Neural progenitor cell (in vitro differentiated cells): ENCODE measurements at regions not wholly inside any gene's neighbourhood (a gene's known extent, or its start where the extent isn't known, plus 50 kb on each side); places are given as distances from the start of the nearest gene placed in this dataset.

ENCODE experiments used
- DNase-seq: peaks from one replicate; pipeline ENCODE4 v3.0.0-alpha.2; 2016; ENCODE audit warnings: low spot score
- H2AFZ ChIP-seq: fragments of 200-600 bp; sonication (generic); replicated peaks from 2 replicates; pipeline ENCODE4 v1.6.1; 2016; ENCODE audit warnings: antibody characterized with exemption
- H3F3A ChIP-seq: fragments of 200-600 bp; sonication (generic); 2 replicates; pipeline ENCODE4 v1.6.1; 2016; ENCODE audit warnings: antibody characterized with exemption, low read depth
- H3K27ac ChIP-seq: fragments of 200-600 bp; sonication (generic); 2 replicates; pipeline ENCODE4 v1.5.1; 2016; ENCODE audit warnings: mild to moderate bottlenecking
- H3K27me3 ChIP-seq: fragments of 200-600 bp; sonication (generic); 2 replicates; pipeline ENCODE4 v1.6.1; 2016; ENCODE audit warnings: mild to moderate bottlenecking, moderate library complexity
- H3K36me3 ChIP-seq: fragments of 200-600 bp; sonication (generic); 2 replicates; pipeline ENCODE4 v1.5.1; 2016
- H3K4me1 ChIP-seq: fragments of 200-600 bp; sonication (generic); 2 replicates; pipeline ENCODE4 v1.6.1; 2016; ENCODE audit warnings: mixed run types
- H3K4me2 ChIP-seq: fragments of 200-600 bp; sonication (generic); 2 replicates; pipeline ENCODE4 v1.6.1; 2016
- H3K4me3 ChIP-seq: fragments of 200-600 bp; sonication (generic); 2 replicates; pipeline ENCODE4 v1.5.1; 2016
- H3K79me2 ChIP-seq: fragments of 200-600 bp; sonication (generic); 2 replicates; pipeline ENCODE4 v1.6.1; 2016; ENCODE audit warnings: low read depth
- H3K9ac ChIP-seq: fragments of 200-600 bp; sonication (generic); 2 replicates; pipeline ENCODE4 v1.6.1; 2016
- H3K9me3 ChIP-seq: fragments of 200-600 bp; sonication (generic); 2 replicates; pipeline ENCODE4 v1.5.1; 2016; ENCODE audit warnings: low read depth
- H4K20me1 ChIP-seq: fragments of 200-600 bp; sonication (generic); 2 replicates; pipeline ENCODE4 v1.6.1; 2016; ENCODE audit warnings: low read depth
- H3K27ac Mint-ChIP-seq: 3 replicates; pipeline ENCODE4 v1.8.0; 2021; ENCODE audit warnings: mixed read lengths
- H3K27me3 Mint-ChIP-seq: 2 replicates; pipeline ENCODE4 v1.8.0; 2022; ENCODE audit warnings: low read depth, mild to moderate bottlenecking, inconsistent platforms, moderate library complexity, mixed read lengths; ENCODE audit not compliant: insufficient read depth
- H3K36me3 Mint-ChIP-seq: 3 replicates; pipeline ENCODE4 v1.8.0; 2021; ENCODE audit warnings: mixed read lengths
- H3K4me1 Mint-ChIP-seq: 3 replicates; pipeline ENCODE4 v1.8.0; 2021; ENCODE audit warnings: mixed read lengths
- H3K4me3 Mint-ChIP-seq: 3 replicates; pipeline ENCODE4 v1.8.0; 2021; ENCODE audit warnings: mild to moderate bottlenecking, moderate library complexity, mixed read lengths
- H3K9me3 Mint-ChIP-seq: 3 replicates; pipeline ENCODE4 v1.8.0; 2020; ENCODE audit warnings: mixed read lengths
- CTCF ChIP-seq: fragments of 200-600 bp; sonication (generic); IDR thresholded peaks from 2 replicates; pipeline ENCODE4 v1.5.1; 2017; ENCODE audit warnings: antibody characterized with exemption, mild to moderate bottlenecking
- EZH2 ChIP-seq: fragments of 200-600 bp; sonication (generic); IDR thresholded peaks from 2 replicates; pipeline ENCODE4 v1.6.1; 2017; ENCODE audit warnings: antibody characterized with exemption, mild to moderate bottlenecking, moderate library complexity
- EZH2phosphoT487 ChIP-seq: fragments of 200-600 bp; sonication (generic); IDR thresholded peaks from 2 replicates; pipeline ENCODE4 v1.6.1; 2017; ENCODE audit warnings: antibody characterized with exemption

GRCh38 chr5:158017469-158017868 lies 158.5 kb upstream of the CLINT1 start:
- H4K20me1 ChIP-seq = no peaks in the 10 kb centered on the region
- peak overlapping the region; percentile 71 for H3K27ac ChIP-seq
- H3K27me3 Mint-ChIP-seq = peaks cover 8% of the 10 kb centered on the region
- no peak overlapping the region for H3K4me3 Mint-ChIP-seq
- H3K9me3 Mint-ChIP-seq = no peaks in the 10 kb centered on the region
- peak; percentile 64 for DNase-seq
- H3K4me2 ChIP-seq = peak overlapping the region; percentile 46
- peaks cover 24% of the 10 kb centered on the region for H3K4me1 Mint-ChIP-seq
- H3F3A ChIP-seq = peaks cover 25% of the 10 kb centered on the region
- H3K9me3 ChIP-seq = no peaks in the 10 kb centered on the region
- H2AFZ ChIP-seq = no peak overlapping the region
- peaks cover 34% of the 10 kb centered on the region for H3K4me1 ChIP-seq
- no peak for TF ChIP-seq EZH2phosphoT487
- TF ChIP-seq EZH2 = no peak
- no peak for TF ChIP-seq CTCF
- no peaks in the 10 kb centered on the region for H3K79me2 ChIP-seq
- no peak overlapping the region for H3K27ac Mint-ChIP-seq
- H3K4me3 ChIP-seq = no peak overlapping the region
- no peak overlapping the region for H3K9ac ChIP-seq
- no peaks in the 10 kb centered on the region for H3K36me3 ChIP-seq
- H3K27me3 ChIP-seq = no peaks in the 10 kb centered on the region
- H3K36me3 Mint-ChIP-seq = no peaks in the 10 kb centered on the region

- no peak overlapping the region for H3K4me3 ChIP-seq
- Mint-ChIP-seq H3K27me3 (peaks cover 10% of the 10 kb centered on the region), H3K4me3 (no peak overlapping the region), H3K9me3 (no peaks in the 10 kb centered on the region), H3K36me3 (no peaks in the 10 kb centered on the region), H3K27ac (no peak overlapping the region), H3K4me1 (peaks cover 20% of the 10 kb centered on the region)
- no peaks in the 10 kb centered on the region for H3K9me3 ChIP-seq
- H3K9ac ChIP-seq = no peak overlapping the region
- H2AFZ ChIP-seq = no peak overlapping the region
- H3K36me3 ChIP-seq = no peaks in the 10 kb centered on the region
- no peak for DNase-seq
- no peaks in the 10 kb centered on the region for H3K79me2 ChIP-seq
- H3K4me1 ChIP-seq = peaks cover 29% of the 10 kb centered on the region
- H3K27me3 ChIP-seq = no peaks in the 10 kb centered on the region
- TF ChIP-seq CTCF (no peak), EZH2phosphoT487 (no peak), EZH2 (no peak)
- H3K4me2 ChIP-seq = no peak overlapping the region
- H3K27ac ChIP-seq = no peak overlapping the region
- no peaks in the 10 kb centered on the region for H4K20me1 ChIP-seq
- H3F3A ChIP-seq = peaks cover 21% of the 10 kb centered on the region
Measured at GRCh38 chr5:158014372-158014771, 155.4 kb upstream of the CLINT1 start.

- peak; percentile 63 for DNase-seq
- Histone ChIP-seq H3K4me3 (no peak overlapping the region), H3K27ac (no peak overlapping the region), H3F3A (peaks cover 21% of the 10 kb centered on the region), H3K9me3 (no peaks in the 10 kb centered on the region), H3K4me2 (no peak overlapping the region), H3K27me3 (no peaks in the 10 kb centered on the region), H2AFZ (no peak overlapping the region), H3K79me2 (no peaks in the 10 kb centered on the region), H4K20me1 (no peaks in the 10 kb centered on the region), H3K36me3 (no peaks in the 10 kb centered on the region), H3K9ac (no peak overlapping the region), H3K4me1 (peaks cover 29% of the 10 kb centered on the region)
- H3K4me3 Mint-ChIP-seq = no peak overlapping the region
- H3K27ac Mint-ChIP-seq = no peak overlapping the region
- no peaks in the 10 kb centered on the region for H3K36me3 Mint-ChIP-seq
- peaks cover 10% of the 10 kb centered on the region for H3K27me3 Mint-ChIP-seq
- H3K9me3 Mint-ChIP-seq = no peaks in the 10 kb centered on the region
- H3K4me1 Mint-ChIP-seq = peaks cover 20% of the 10 kb centered on the region
- no peak for TF ChIP-seq EZH2
- TF ChIP-seq CTCF = peak; percentile 65
Measured at GRCh38 chr5:158013939-158014338, 155.0 kb upstream of the CLINT1 start.
